ENCODE measurements at regions not wholly inside any gene's neighbourhood (a gene's known extent, or its start where the extent isn't known, plus 50 kb on each side); places are given as distances from the start of the nearest gene placed in this dataset.

DNA sequence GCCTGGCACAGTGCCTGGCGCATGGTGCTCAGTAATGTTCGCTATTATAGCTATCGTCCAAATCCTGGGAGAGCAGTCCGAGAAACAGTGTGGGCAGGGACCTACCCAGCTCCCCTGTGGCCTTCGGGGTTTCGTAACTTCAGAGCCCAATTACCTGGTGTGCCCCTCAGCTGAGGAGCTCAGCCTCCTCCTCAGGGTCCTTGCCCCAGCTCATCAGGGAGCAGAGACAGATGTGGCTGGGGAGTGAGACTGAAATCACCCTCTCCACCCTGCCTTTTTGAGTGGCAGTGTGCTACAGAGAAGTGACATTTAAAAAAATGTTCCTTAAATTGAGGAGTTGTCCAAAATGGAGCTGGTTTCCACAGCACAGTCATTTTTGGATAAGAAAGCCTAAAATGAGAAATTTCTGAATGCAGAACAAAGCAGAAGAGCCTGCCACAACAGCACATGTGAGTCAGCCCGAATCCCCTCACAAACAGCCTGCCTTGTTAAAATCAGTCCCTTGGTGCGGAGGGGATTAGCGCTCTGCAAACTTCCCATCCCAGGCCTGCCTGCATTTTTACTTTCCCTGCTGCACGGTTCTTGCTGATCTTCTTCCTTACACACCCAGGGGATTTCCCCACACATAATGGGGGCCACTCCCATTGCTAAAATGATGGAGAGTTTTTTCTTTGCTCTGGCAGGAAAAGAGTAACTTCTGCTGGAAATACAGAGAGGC is 78.1 kb upstream of the PITX1 start:
- H3K27me3 ChIP-seq (ENCODE audit: control insufficient read depth, insufficient read depth, low read length), result peaks cover 11% of the 10 kb centered on the region
- no peak overlapping the region for H3K4me3 ChIP-seq (ENCODE audit: low read depth, low read length)
- TF ChIP-seq, protein P1, sequence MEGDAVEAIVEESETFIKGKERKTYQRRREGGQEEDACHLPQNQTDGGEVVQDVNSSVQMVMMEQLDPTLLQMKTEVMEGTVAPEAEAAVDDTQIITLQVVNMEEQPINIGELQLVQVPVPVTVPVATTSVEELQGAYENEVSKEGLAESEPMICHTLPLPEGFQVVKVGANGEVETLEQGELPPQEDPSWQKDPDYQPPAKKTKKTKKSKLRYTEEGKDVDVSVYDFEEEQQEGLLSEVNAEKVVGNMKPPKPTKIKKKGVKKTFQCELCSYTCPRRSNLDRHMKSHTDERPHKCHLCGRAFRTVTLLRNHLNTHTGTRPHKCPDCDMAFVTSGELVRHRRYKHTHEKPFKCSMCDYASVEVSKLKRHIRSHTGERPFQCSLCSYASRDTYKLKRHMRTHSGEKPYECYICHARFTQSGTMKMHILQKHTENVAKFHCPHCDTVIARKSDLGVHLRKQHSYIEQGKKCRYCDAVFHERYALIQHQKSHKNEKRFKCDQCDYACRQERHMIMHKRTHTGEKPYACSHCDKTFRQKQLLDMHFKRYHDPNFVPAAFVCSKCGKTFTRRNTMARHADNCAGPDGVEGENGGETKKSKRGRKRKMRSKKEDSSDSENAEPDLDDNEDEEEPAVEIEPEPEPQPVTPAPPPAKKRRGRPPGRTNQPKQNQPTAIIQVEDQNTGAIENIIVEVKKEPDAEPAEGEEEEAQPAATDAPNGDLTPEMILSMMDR (IDR thresholded peaks at IDR 0.05; ENCODE audit: insufficient read depth, low read length, poor library complexity, severe bottlenecking), result no peak
- no peaks in the 10 kb centered on the region for H3K36me3 ChIP-seq (ENCODE audit: control insufficient read depth, insufficient read depth, low read length)
- DNase-seq (ENCODE audit: low read depth), result no peak

DNA sequence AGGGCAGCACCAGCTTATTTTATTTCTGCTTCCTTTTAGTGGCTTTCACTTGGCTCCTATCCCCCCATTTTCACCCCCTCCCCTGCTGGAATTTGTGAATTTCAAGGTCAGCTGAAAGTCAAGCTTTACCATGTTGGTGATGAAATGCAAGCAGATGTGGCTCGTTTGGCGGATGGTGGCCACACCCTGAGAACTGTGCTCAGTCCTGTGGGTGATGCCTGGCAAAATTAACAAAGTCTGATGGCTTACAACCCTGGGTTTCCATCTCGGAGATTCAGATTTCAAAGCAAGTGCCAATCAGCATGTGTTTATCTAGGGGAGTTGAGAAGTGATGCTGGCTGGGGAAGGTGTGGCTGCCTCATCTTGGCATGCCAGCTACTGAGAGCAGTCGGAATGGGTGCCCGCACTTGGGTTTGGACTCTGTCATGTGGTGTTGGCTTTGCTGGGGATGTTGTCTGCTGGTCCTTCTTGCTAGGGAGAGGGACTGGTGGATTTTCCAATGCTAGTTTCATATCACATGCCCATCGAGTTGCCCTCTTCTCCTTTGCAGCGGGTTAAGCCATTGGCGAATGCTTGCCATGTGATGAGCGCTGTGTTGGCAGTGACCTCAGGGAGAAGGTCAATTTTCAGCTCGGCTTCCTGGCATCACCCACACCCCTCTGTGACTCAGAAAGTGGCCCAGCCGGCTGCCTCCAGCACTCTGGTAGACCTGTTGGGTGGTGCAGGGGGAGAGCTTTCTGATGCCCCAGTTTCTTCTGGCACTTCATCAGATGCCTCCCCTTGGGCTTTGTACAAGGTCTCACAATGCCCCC is 77.0 kb upstream of the PITX1 start:
- DNase-seq (ENCODE audit: low read depth), result no peak
- Histone ChIP-seq H3K27me3 (ENCODE audit: control insufficient read depth, insufficient read depth, low read length) (peaks cover 13% of the 10 kb centered on the region), H3K36me3 (ENCODE audit: control insufficient read depth, insufficient read depth, low read length) (no peaks in the 10 kb centered on the region), H3K4me3 (ENCODE audit: low read depth, low read length) (no peak overlapping the region)
- TF ChIP-seq, protein P1 (IDR thresholded peaks at IDR 0.05; ENCODE audit: insufficient read depth, low read length, poor library complexity, severe bottlenecking), result no peak

DNA sequence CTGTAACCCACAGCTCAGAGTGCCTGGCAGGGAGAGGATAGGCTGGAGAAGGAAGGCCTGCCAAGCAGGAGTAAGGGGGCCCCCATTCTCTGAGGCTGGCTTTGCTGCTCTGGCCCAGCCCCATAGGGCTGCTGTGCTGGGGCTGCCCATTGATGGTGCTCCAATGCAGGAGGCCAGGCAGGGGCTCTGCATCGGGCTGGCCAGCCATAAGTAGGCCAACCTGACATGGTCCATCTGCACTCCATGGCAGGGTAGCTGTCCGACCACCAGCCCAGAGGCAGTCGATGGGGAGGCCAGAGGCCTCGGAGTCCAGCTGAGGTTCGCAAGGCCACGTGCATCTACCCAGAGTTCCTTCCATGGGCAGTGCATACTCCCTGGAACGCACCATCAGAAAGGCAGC is 75.0 kb upstream of the PITX1 start:
- TF ChIP-seq, protein P1 (IDR thresholded peaks at IDR 0.05; ENCODE audit: insufficient read depth, low read length, poor library complexity, severe bottlenecking), result no peak

DNA sequence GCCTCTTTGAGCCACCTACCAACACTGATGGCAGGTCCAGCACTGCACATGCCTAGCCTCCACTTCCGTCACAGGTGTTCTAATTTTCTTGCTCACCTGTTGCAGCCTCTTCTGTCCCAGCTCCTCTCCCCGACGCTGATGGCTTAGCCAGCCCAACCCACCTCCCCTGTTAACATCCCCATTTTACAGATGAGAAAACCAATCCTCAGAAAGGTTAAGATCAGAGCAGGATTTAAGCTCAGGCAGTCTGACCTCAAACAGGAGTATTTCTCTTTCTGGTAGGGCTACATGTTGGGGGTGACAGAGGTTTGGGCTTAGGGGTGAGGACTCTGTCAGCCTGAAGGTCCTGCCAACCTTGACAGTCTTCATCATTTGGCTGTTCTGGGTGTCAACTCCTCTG is 74.5 kb upstream of the PITX1 start:
- no peak overlapping the region for H3K4me3 ChIP-seq (ENCODE audit: low read depth, low read length)
- TF ChIP-seq, protein P1 (IDR thresholded peaks at IDR 0.05; ENCODE audit: insufficient read depth, low read length, poor library complexity, severe bottlenecking), result no peak
- DNase-seq (ENCODE audit: low read depth), result no peak
- peaks cover 12% of the 10 kb centered on the region for H3K27me3 ChIP-seq (ENCODE audit: control insufficient read depth, insufficient read depth, low read length)
- H3K36me3 ChIP-seq (ENCODE audit: control insufficient read depth, insufficient read depth, low read length), result no peaks in the 10 kb centered on the region

More for the DNA sequence above, 75.0 kb upstream of the PITX1 start:
- no peak for DNase-seq (ENCODE audit: low read depth)
- peaks cover 12% of the 10 kb centered on the region for H3K27me3 ChIP-seq (ENCODE audit: control insufficient read depth, insufficient read depth, low read length)
- H3K4me3 ChIP-seq (ENCODE audit: low read depth, low read length), result no peak overlapping the region
- H3K36me3 ChIP-seq (ENCODE audit: control insufficient read depth, insufficient read depth, low read length), result no peaks in the 10 kb centered on the region

DNA sequence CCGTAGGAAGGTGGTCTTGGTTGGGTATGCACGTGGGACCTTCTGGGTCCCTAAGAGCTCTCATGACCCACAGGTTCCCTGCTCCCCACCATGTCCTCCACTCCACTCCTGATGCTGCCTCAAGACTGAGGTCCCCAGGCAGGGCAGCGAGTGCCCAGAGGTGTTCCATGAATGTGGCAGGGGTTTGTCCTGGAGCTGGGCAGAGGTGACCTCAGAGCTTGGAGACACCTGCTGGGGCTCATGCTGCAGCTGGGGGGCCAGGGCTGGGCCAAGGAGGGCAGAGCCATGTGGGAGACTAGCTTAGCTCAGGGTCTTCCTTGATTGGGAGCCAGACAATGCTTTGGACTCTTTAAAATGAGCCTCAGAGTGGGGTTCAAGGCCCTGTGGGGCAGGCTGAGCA is 74.0 kb upstream of the PITX1 start:
- Histone ChIP-seq H3K36me3 (ENCODE audit: control insufficient read depth, insufficient read depth, low read length) (no peaks in the 10 kb centered on the region), H3K4me3 (ENCODE audit: low read depth, low read length) (no peak overlapping the region), H3K27me3 (ENCODE audit: control insufficient read depth, insufficient read depth, low read length) (peaks cover 9% of the 10 kb centered on the region)
- no peak for DNase-seq (ENCODE audit: low read depth)
- TF ChIP-seq, protein P1 (IDR thresholded peaks at IDR 0.05; ENCODE audit: insufficient read depth, low read length, poor library complexity, severe bottlenecking), result no peak
